GM11168 (cell line): ENCODE measurements at regions not wholly inside any gene's neighbourhood (a gene's known extent, or its start where the extent isn't known, plus 50 kb on each side); places are given as distances from the start of the nearest gene placed in this dataset.

Experiments used
- in situ Hi-C: fragments of 300-500 bp; cut with MboI; formaldehyde crosslinking; loops from one replicate; pipeline ENCODE4 v1.12.0; 2022; ENCODE audit warnings: low sequenced_read_pairs; ENCODE audit not compliant: unreplicated experiment

- in situ Hi-C loops = no loop called here
Observed at GRCh38 chr7:12970626-12971025, 283.2 kb downstream of the ARL4A start.

GRCh38 chr7:12974451-12975166, 287.2 kb downstream of the ARL4A start:
- in situ Hi-C loops = no loop called here

- in situ Hi-C loops = no loop called here
Observed at GRCh38 chr7:12975412-12975811, 288.0 kb downstream of the ARL4A start.

GRCh38 chr7:12979181-12979580, 291.7 kb downstream of the ARL4A start:
- in situ Hi-C loops = no loop called here

- in situ Hi-C loops = no loop called here
Observed at GRCh38 chr7:12982178-12982577, 294.7 kb downstream of the ARL4A start.

GRCh38 chr7:12984117-12984516, 296.7 kb downstream of the ARL4A start:
- in situ Hi-C loops = no loop called here

- in situ Hi-C loops = no loop called here
Observed at GRCh38 chr7:12985228-12985627, 297.8 kb downstream of the ARL4A start.

- in situ Hi-C loops = no loop called here
Observed at GRCh38 chr7:12985752-12986151, 298.3 kb downstream of the ARL4A start.

- in situ Hi-C loops = no loop called here
Observed at GRCh38 chr7:12987238-12987637, 299.8 kb downstream of the ARL4A start.

- in situ Hi-C loops = no loop called here
Observed at GRCh38 chr7:12990440-12990839, 303.0 kb downstream of the ARL4A start.

- in situ Hi-C loops = no loop called here
Observed at GRCh38 chr7:12993025-12993424, 305.6 kb downstream of the ARL4A start.

GRCh38 chr7:12995912-12996469, 308.6 kb downstream of the ARL4A start:
- in situ Hi-C loops = no loop called here

GRCh38 chr7:13007331-13007730, 319.9 kb downstream of the ARL4A start:
- in situ Hi-C loops = no loop called here

GRCh38 chr7:13009517-13009916, 322.1 kb downstream of the ARL4A start:
- in situ Hi-C loops = no loop called here

- in situ Hi-C loops = no loop called here
Observed at GRCh38 chr7:13014011-13014410, 326.6 kb downstream of the ARL4A start.

GRCh38 chr7:13016036-13016581, 328.7 kb downstream of the ARL4A start:
- in situ Hi-C loops = no loop called here

- in situ Hi-C loops = no loop called here
Observed at GRCh38 chr7:13016592-13017332, 329.3 kb downstream of the ARL4A start.

GRCh38 chr7:13017333-13017857, 330.0 kb downstream of the ARL4A start:
- in situ Hi-C loops = no loop called here

- in situ Hi-C loops = no loop called here
Observed at GRCh38 chr7:13017881-13018280, 330.4 kb downstream of the ARL4A start.

GRCh38 chr7:13021566-13022300, 334.3 kb downstream of the ARL4A start:
- in situ Hi-C loops = no loop called here
